ENCODE measurements at regions not wholly inside any gene's neighbourhood (a gene's known extent, or its start where the extent isn't known, plus 50 kb on each side); places are given as distances from the start of the nearest gene placed in this dataset.
"Not testable (repeated sequence)": the region's sequence is repeated elsewhere in the genome, so short reads cannot be mapped to it uniquely, and the experiment has no call there.

DNA sequence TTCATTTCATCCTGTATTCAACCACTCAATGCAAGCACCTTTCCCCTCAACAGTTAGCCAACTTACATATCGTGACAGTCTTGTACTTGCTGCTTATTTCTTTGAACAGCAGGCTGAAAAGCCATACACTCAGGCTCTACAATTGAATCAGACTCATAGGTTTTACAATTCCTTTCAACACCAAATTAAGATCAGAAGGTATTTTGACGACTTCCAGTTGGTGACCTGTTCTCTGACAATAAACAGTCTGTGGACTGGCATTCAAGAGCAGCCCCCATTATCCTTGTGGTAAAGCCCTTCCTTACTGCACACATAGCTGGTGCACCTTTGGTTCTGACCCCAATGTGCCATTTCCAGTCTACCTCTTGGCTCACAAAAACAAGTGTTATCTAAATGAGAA is 140.0 kb upstream of the MB21D2 start:
- Histone ChIP-seq H3K9me3 (no peaks in the 10 kb centered on the region), H3K4me1 (no peaks in the 10 kb centered on the region), H3K4me3 (ENCODE audit: low read depth, low read length) (no peak overlapping the region), H3K36me3 (ENCODE audit: control insufficient read depth, insufficient read depth, low read length) (no peaks in the 10 kb centered on the region), H3K27me3 (replicated peaks; ENCODE audit: control insufficient read depth, insufficient read depth, low read length) (no peaks in the 10 kb centered on the region)
- no peaks in the 10 kb centered on the region for H3K4me1 Mint-ChIP-seq (ENCODE audit: low read depth, unreplicated experiment)
- peaks cover 6% of the 10 kb centered on the region for H3K27me3 Mint-ChIP-seq (ENCODE audit: insufficient read depth, unreplicated experiment)
- no peaks in the 10 kb centered on the region for H3K36me3 Mint-ChIP-seq (ENCODE audit: insufficient read depth, unreplicated experiment)
- TF ChIP-seq, protein P1, sequence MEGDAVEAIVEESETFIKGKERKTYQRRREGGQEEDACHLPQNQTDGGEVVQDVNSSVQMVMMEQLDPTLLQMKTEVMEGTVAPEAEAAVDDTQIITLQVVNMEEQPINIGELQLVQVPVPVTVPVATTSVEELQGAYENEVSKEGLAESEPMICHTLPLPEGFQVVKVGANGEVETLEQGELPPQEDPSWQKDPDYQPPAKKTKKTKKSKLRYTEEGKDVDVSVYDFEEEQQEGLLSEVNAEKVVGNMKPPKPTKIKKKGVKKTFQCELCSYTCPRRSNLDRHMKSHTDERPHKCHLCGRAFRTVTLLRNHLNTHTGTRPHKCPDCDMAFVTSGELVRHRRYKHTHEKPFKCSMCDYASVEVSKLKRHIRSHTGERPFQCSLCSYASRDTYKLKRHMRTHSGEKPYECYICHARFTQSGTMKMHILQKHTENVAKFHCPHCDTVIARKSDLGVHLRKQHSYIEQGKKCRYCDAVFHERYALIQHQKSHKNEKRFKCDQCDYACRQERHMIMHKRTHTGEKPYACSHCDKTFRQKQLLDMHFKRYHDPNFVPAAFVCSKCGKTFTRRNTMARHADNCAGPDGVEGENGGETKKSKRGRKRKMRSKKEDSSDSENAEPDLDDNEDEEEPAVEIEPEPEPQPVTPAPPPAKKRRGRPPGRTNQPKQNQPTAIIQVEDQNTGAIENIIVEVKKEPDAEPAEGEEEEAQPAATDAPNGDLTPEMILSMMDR (IDR thresholded peaks at IDR 0.05; ENCODE audit: insufficient read depth in 1 of 2, low read depth in 1 of 2, low read length in 1 of 2, severe bottlenecking in 1 of 2, unreplicated experiment in 1 of 2) = no peak
- H3K4me3 Mint-ChIP-seq (ENCODE audit: unreplicated experiment) = no peak overlapping the region
- H3K9me3 Mint-ChIP-seq (ENCODE audit: unreplicated experiment) = no peaks in the 10 kb centered on the region
- intact Hi-C loops (cut with micrococcal nuclease; ENCODE audit: unreplicated experiment) = no loop called here
- no peak overlapping the region for H3K27ac Mint-ChIP-seq (ENCODE audit: unreplicated experiment)
- CTCF ChIA-PET = no interaction called here
- no peak for DNase-seq
- POLR2A ChIA-PET = no interaction called here
- no TSS peak for BruUV-seq (replicated peaks)

GRCh38 chr3:193060748-193061546 is 143.3 kb upstream of the MB21D2 start:
- Histone ChIP-seq H3K4me3 (ENCODE audit: low read depth, low read length) (no peak overlapping the region), H3K9me3 (no peaks in the 10 kb centered on the region), H3K27me3 (replicated peaks; ENCODE audit: control insufficient read depth, insufficient read depth, low read length) (no peaks in the 10 kb centered on the region), H3K4me1 (no peaks in the 10 kb centered on the region), H3K36me3 (ENCODE audit: control insufficient read depth, insufficient read depth, low read length) (no peaks in the 10 kb centered on the region)
- no peak overlapping the region for H3K27ac Mint-ChIP-seq (ENCODE audit: unreplicated experiment)
- intact Hi-C loops (cut with micrococcal nuclease; ENCODE audit: unreplicated experiment) = no loop called here
- TF ChIP-seq, protein P1 (IDR thresholded peaks at IDR 0.05; ENCODE audit: insufficient read depth in 1 of 2, low read depth in 1 of 2, low read length in 1 of 2, severe bottlenecking in 1 of 2, unreplicated experiment in 1 of 2) = no peak
- DNase-seq = no peak
- POLR2A ChIA-PET = no interaction called here
- CTCF ChIA-PET = no interaction called here
- no peaks in the 10 kb centered on the region for H3K9me3 Mint-ChIP-seq (ENCODE audit: unreplicated experiment)
- no TSS peak for BruUV-seq (replicated peaks)
- H3K4me1 Mint-ChIP-seq (ENCODE audit: low read depth, unreplicated experiment) = no peaks in the 10 kb centered on the region
- H3K4me3 Mint-ChIP-seq (ENCODE audit: unreplicated experiment) = no peak overlapping the region
- no peaks in the 10 kb centered on the region for H3K36me3 Mint-ChIP-seq (ENCODE audit: insufficient read depth, unreplicated experiment)
- peaks cover 15% of the 10 kb centered on the region for H3K27me3 Mint-ChIP-seq (ENCODE audit: insufficient read depth, unreplicated experiment)

DNA sequence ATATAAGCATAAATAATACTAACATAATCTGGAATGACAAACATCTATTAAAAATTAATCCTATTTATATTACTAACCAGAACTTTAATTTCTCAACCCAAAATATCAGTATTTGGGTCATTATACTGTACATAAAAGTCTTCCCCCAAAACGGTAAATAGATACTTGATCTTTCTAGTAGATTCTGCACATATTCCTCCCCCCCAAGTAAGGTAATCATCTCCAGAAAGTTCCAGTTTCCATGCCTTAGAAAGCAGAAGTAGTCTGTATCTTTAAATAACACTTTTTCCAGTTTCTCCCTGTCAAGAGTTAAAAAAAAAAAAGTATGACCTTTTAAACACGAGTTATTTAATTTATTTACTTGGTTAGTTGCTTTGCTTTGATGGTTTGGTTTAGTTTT is 150.7 kb upstream of the MB21D2 start:
- POLR2A ChIA-PET = no interaction called here

DNA sequence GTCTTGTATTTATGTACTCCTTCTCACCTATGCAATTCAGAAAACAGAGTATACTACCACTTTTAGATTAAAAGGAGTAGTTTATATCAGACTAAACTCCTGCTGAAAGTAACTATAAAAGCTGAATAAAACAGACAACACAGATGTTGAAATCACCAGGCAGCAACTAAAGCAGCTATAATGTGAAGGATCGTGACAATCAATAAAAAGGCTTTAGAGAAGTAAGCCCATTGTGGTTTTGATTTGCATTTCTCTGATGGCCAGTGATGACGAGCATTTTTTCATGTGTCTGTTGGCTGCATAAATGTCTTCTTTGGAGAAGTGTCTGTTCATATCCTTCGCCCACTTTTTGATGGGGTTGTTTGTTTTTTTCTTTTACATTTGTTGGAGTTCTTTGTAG is 152.1 kb upstream of the MB21D2 start:
- H3K9me3 Mint-ChIP-seq (ENCODE audit: unreplicated experiment); BruUV-seq (replicated peaks); H3K36me3 ChIP-seq (ENCODE audit: control insufficient read depth, insufficient read depth, low read length); H3K27me3 ChIP-seq (replicated peaks; ENCODE audit: control insufficient read depth, insufficient read depth, low read length); H3K4me3 ChIP-seq (ENCODE audit: low read depth, low read length); H3K4me1 ChIP-seq; H3K9me3 ChIP-seq; H3K4me3 Mint-ChIP-seq (ENCODE audit: unreplicated experiment); H3K4me1 Mint-ChIP-seq (ENCODE audit: low read depth, unreplicated experiment); H3K27ac Mint-ChIP-seq (ENCODE audit: unreplicated experiment); POLR2A ChIA-PET; DNase-seq; CTCF ChIA-PET; H3K36me3 Mint-ChIP-seq (ENCODE audit: insufficient read depth, unreplicated experiment); intact Hi-C loops (cut with micrococcal nuclease; ENCODE audit: unreplicated experiment): not testable (repeated sequence)
- H3K27me3 Mint-ChIP-seq (ENCODE audit: insufficient read depth, unreplicated experiment) = peaks cover 22% of the 10 kb centered on the region

More for the DNA sequence above, 150.7 kb upstream of the MB21D2 start:
- Mint-ChIP-seq H3K36me3 (ENCODE audit: insufficient read depth, unreplicated experiment) (no peaks in the 10 kb centered on the region), H3K4me1 (ENCODE audit: low read depth, unreplicated experiment) (no peaks in the 10 kb centered on the region), H3K9me3 (ENCODE audit: unreplicated experiment) (no peaks in the 10 kb centered on the region), H3K4me3 (ENCODE audit: unreplicated experiment) (no peak overlapping the region), H3K27me3 (ENCODE audit: insufficient read depth, unreplicated experiment) (peaks cover 22% of the 10 kb centered on the region), H3K27ac (ENCODE audit: unreplicated experiment) (no peak overlapping the region)
- TF ChIP-seq, protein P1 (IDR thresholded peaks at IDR 0.05; ENCODE audit: insufficient read depth in 1 of 2, low read depth in 1 of 2, low read length in 1 of 2, severe bottlenecking in 1 of 2, unreplicated experiment in 1 of 2) = no peak
- H3K36me3 ChIP-seq (ENCODE audit: control insufficient read depth, insufficient read depth, low read length) = no peaks in the 10 kb centered on the region
- no peak overlapping the region for H3K4me3 ChIP-seq (ENCODE audit: low read depth, low read length)
- no TSS peak for BruUV-seq (replicated peaks)
- H3K4me1 ChIP-seq = no peaks in the 10 kb centered on the region
- intact Hi-C loops (cut with micrococcal nuclease; ENCODE audit: unreplicated experiment) = no loop called here
- H3K27me3 ChIP-seq (replicated peaks; ENCODE audit: control insufficient read depth, insufficient read depth, low read length) = no peaks in the 10 kb centered on the region
- no peak for DNase-seq
- CTCF ChIA-PET = no interaction called here
- no peaks in the 10 kb centered on the region for H3K9me3 ChIP-seq

All from Caco-2 (cell line).